GM20000 (cell line): ENCODE measurements at regions not wholly inside any gene's neighbourhood (a gene's known extent, or its start where the extent isn't known, plus 50 kb on each side); places are given as distances from the start of the nearest gene placed in this dataset.

Source experiments
- DNase-seq: peaks from one replicate; pipeline ENCODE4 v3.0.0; 2012; ENCODE audit warnings: low spot score
- CTCF ChIP-seq: IDR thresholded peaks from 2 replicates; pipeline ENCODE4 v1.5.1; 2012; ENCODE audit warnings: mild to moderate bottlenecking, control low read depth; ENCODE audit errors: extremely low read depth, missing control alignments

- no peak for DNase-seq
- TF ChIP-seq CTCF, result no peak
Measured at GRCh38 chr16:51310159-51310558, 159.1 kb upstream of the SALL1 start.

- no peak for DNase-seq
- no peak for TF ChIP-seq CTCF
Measured at GRCh38 chr16:51306886-51307595, 156.0 kb upstream of the SALL1 start.

- no peak for TF ChIP-seq CTCF
Measured at GRCh38 chr16:51306116-51306515, 155.0 kb upstream of the SALL1 start.

GRCh38 chr16:51305337-51305736 is 154.3 kb upstream of the SALL1 start:
- no peak for DNase-seq
- TF ChIP-seq CTCF, result no peak

More at GRCh38 chr16:51306116-51306515, 155.0 kb upstream of the SALL1 start:
- no peak for DNase-seq

- DNase-seq, result no peak
- TF ChIP-seq CTCF, result no peak
Measured at GRCh38 chr16:51302042-51302441, 151.0 kb upstream of the SALL1 start.

- no peak for TF ChIP-seq CTCF
- no peak for DNase-seq
Measured at GRCh38 chr16:51298800-51299199, 147.7 kb upstream of the SALL1 start.

GRCh38 chr16:51290442-51291285 is 139.6 kb upstream of the SALL1 start:
- TF ChIP-seq CTCF, result no peak
- DNase-seq, result no peak
